ENCODE measurements at regions not wholly inside any gene's neighbourhood (a gene's known extent, or its start where the extent isn't known, plus 50 kb on each side); places are given as distances from the start of the nearest gene placed in this dataset.

- no peak for DNase-seq (ENCODE audit: low read depth)
Measured at GRCh38 chr22:34738661-34739400, 327.1 kb upstream of the ISX start.

- no peak for DNase-seq (ENCODE audit: low read depth)
Measured at GRCh38 chr22:34743110-34743751, 322.7 kb upstream of the ISX start.

GRCh38 chr22:34760276-34761008 is 305.5 kb upstream of the ISX start:
- no peak for DNase-seq (ENCODE audit: low read depth)

GRCh38 chr22:34761111-34761510 is 304.8 kb upstream of the ISX start:
- no peak for DNase-seq (ENCODE audit: low read depth)

- no peak for DNase-seq (ENCODE audit: low read depth)
Measured at GRCh38 chr22:34763496-34763895, 302.5 kb upstream of the ISX start.

GRCh38 chr22:34765115-34765514 is 300.8 kb upstream of the ISX start:
- DNase-seq (ENCODE audit: low read depth) = no peak

- no peak for DNase-seq (ENCODE audit: low read depth)
Measured at GRCh38 chr22:34769361-34769760, 296.6 kb upstream of the ISX start.

GRCh38 chr22:34776817-34777216 is 289.1 kb upstream of the ISX start:
- DNase-seq (ENCODE audit: low read depth) = no peak

GRCh38 chr22:34781681-34782080 is 284.3 kb upstream of the ISX start:
- DNase-seq (ENCODE audit: low read depth) = no peak

- no peak for DNase-seq (ENCODE audit: low read depth)
Measured at GRCh38 chr22:34783436-34783835, 282.5 kb upstream of the ISX start.

- DNase-seq (ENCODE audit: low read depth) = no peak
Measured at GRCh38 chr22:34784056-34784455, 281.9 kb upstream of the ISX start.

- no peak for DNase-seq (ENCODE audit: low read depth)
Measured at GRCh38 chr22:34797826-34798225, 268.1 kb upstream of the ISX start.

GRCh38 chr22:34798605-34799004 is 267.4 kb upstream of the ISX start:
- DNase-seq (ENCODE audit: low read depth) = no peak

- DNase-seq (ENCODE audit: low read depth) = no peak
Measured at GRCh38 chr22:34800260-34800980, 265.5 kb upstream of the ISX start.

GRCh38 chr22:34801221-34801620 is 264.7 kb upstream of the ISX start:
- DNase-seq (ENCODE audit: low read depth) = no peak

GRCh38 chr22:34804091-34804490 is 261.9 kb upstream of the ISX start:
- no peak for DNase-seq (ENCODE audit: low read depth)

GRCh38 chr22:34804604-34805003 is 261.4 kb upstream of the ISX start:
- DNase-seq (ENCODE audit: low read depth) = no peak

GRCh38 chr22:34805771-34806170 is 260.2 kb upstream of the ISX start:
- DNase-seq (ENCODE audit: low read depth) = no peak

GRCh38 chr22:34808618-34809017 is 257.3 kb upstream of the ISX start:
- DNase-seq (ENCODE audit: low read depth) = no peak

GRCh38 chr22:34812631-34813030 is 253.3 kb upstream of the ISX start:
- no peak for DNase-seq (ENCODE audit: low read depth)

- DNase-seq (ENCODE audit: low read depth) = no peak
Measured at GRCh38 chr22:34814260-34815025, 251.5 kb upstream of the ISX start.

- DNase-seq (ENCODE audit: low read depth) = no peak
Measured at GRCh38 chr22:34829485-34829884, 236.5 kb upstream of the ISX start.
